GM12878 (cell line): ENCODE measurements at regions not wholly inside any gene's neighbourhood (a gene's known extent, or its start where the extent isn't known, plus 50 kb on each side); places are given as distances from the start of the nearest gene placed in this dataset.

Experiments used
- ATAC-seq: fragments of 200-7000 bp; cut with Tn5 transposase; 3 replicates; pipeline ENCODE4 v1.9.1; 2020; ENCODE audit warnings: mild to moderate bottlenecking, moderate library complexity
- BruUV-seq: library from RNA; stranded (reverse); fragments of 400-500 nt; replicated peaks from 2 replicates; lab custom pipeline; 2021; lab: Mats Ljungman, UMichigan
- CTCF ChIA-PET: fragments of 300-600 bp; sonication (Branson Sonifier 250); formaldehyde crosslinking; extraction: SDS; loops from one replicate; lab custom pipeline; 2021; ENCODE audit warnings: inconsistent platforms; lab: Yijun Ruan, JAX
- POLR2A ChIA-PET: fragments of 350-600 bp; formaldehyde crosslinking; extraction: SDS; loops from one replicate; lab custom pipeline; 2021; ENCODE audit warnings: inconsistent platforms; lab: Charles Lee
- RAD21 ChIA-PET: fragments of 300-600 bp; sonication (Branson Sonifier 250); formaldehyde crosslinking; loops from one replicate; lab custom pipeline; 2023; ENCODE audit warnings: antibody characterized with exemption; ENCODE audit not compliant: unreplicated experiment; lab: Charles Lee
- SMC1A ChIA-PET: fragments of 300-600 bp; sonication (Branson Sonifier 250); formaldehyde crosslinking; loops from one replicate; lab custom pipeline; 2023; ENCODE audit not compliant: unreplicated experiment, uncharacterized antibody; lab: Charles Lee
- DNase-seq: peaks from one replicate; pipeline ENCODE4 v3.0.0-alpha.2; 2011; ENCODE audit warnings: low read depth, low spot score
- FAIRE-seq: peaks from 3 replicates; lab custom pipeline; 2011; peaks lifted over from hg19 to GRCh38; lab: Jason Lieb, UNC
- H2AFZ ChIP-seq: 2 replicates; pipeline ENCODE4 v1.6.0; 2011; ENCODE audit warnings: low read depth, low read length, control low read depth; ENCODE audit not compliant: control insufficient read depth
- H3K27ac ChIP-seq: 2 replicates; pipeline ENCODE4 v1.5.1; 2011; ENCODE audit warnings: control low read depth; ENCODE audit not compliant: control insufficient read depth, insufficient read depth
- H3K27me3 ChIP-seq, 2 experiments: replicated peaks in 1 of 2; 2 replicates each; pipeline versions ENCODE4 v1.6.0 to v1.6.1; 2011; ENCODE audit warnings: low read length in 1 of 2; ENCODE audit not compliant: control insufficient read depth in 2 of 2, insufficient read depth in 2 of 2
- H3K36me3 ChIP-seq, 2 experiments: 2 replicates each; pipeline ENCODE4 v1.5.1; 2011; ENCODE audit warnings: low read length in 1 of 2; ENCODE audit not compliant: control insufficient read depth in 2 of 2, insufficient read depth in 2 of 2
- H3K4me1 ChIP-seq: 2 replicates; pipeline ENCODE4 v1.6.1; 2011; ENCODE audit warnings: mild to moderate bottlenecking, low read length, moderate library complexity, mixed read lengths; ENCODE audit not compliant: control insufficient read depth, insufficient read depth
- H3K4me2 ChIP-seq: 2 replicates; pipeline ENCODE4 v1.6.0; 2011; ENCODE audit warnings: control low read depth; ENCODE audit not compliant: control insufficient read depth, insufficient read depth
- H3K4me3 ChIP-seq: fragments of 200-600 bp; sonication (generic); 2 replicates; pipeline ENCODE4 v1.5.1; 2016
- H3K79me2 ChIP-seq: 2 replicates; pipeline ENCODE4 v1.6.0; 2011; ENCODE audit warnings: low read length; ENCODE audit not compliant: control insufficient read depth, insufficient read depth
- H3K9ac ChIP-seq: 2 replicates; pipeline ENCODE4 v1.8.0; 2011; ENCODE audit warnings: low read length, control low read depth, mixed read lengths; ENCODE audit not compliant: control insufficient read depth, insufficient read depth
- H3K9me3 ChIP-seq: replicated peaks from 3 replicates; pipeline ENCODE4 v1.5.1; 2011; ENCODE audit warnings: mild to moderate bottlenecking, low read length; ENCODE audit not compliant: control insufficient read depth, insufficient read depth
- H4K20me1 ChIP-seq: 2 replicates; pipeline ENCODE4 v1.6.0; 2011; ENCODE audit not compliant: control insufficient read depth, insufficient read depth
- ATF2 ChIP-seq: IDR thresholded peaks from 2 replicates; pipeline ENCODE4 v1.6.1; 2012; ENCODE audit warnings: low read length, inconsistent platforms
- ATF3 ChIP-seq: IDR thresholded peaks from 2 replicates; pipeline ENCODE4 v1.6.1; 2011; ENCODE audit warnings: low read depth, mild to moderate bottlenecking, low read length, moderate library complexity, borderline replicate concordance; ENCODE audit errors: extremely low read depth
- BCLAF1 ChIP-seq: fragments of 450-650 bp; IDR thresholded peaks from 2 replicates; pipeline ENCODE4 v1.6.1; 2017; ENCODE audit warnings: antibody characterized with exemption, mild to moderate bottlenecking, moderate library complexity
- CBFB ChIP-seq: IDR thresholded peaks from 2 replicates; pipeline ENCODE4 v1.6.1; 2016; ENCODE audit warnings: antibody characterized with exemption, low read depth
- E2F8 ChIP-seq: fragments of 450-650 bp; IDR thresholded peaks from 2 replicates; pipeline ENCODE4 v1.6.1; 2018; ENCODE audit warnings: mild to moderate bottlenecking, low read depth, moderate library complexity; ENCODE audit not compliant: partially characterized antibody
- FOXK2 ChIP-seq: fragments of 450-650 bp; IDR thresholded peaks from 2 replicates; pipeline ENCODE4 v1.6.1; 2017; ENCODE audit warnings: mild to moderate bottlenecking, moderate library complexity
- IRF3 ChIP-seq: fragments of 450-650 bp; IDR thresholded peaks from 2 replicates; pipeline ENCODE4 v1.6.1; 2014; ENCODE audit warnings: mild to moderate bottlenecking
- MLLT1 ChIP-seq: fragments of 450-650 bp; IDR thresholded peaks from 2 replicates; pipeline ENCODE4 v1.6.1; 2016; ENCODE audit warnings: mild to moderate bottlenecking
- RAD21 ChIP-seq: IDR thresholded peaks from 2 replicates; pipeline ENCODE4 v1.6.1; 2011; ENCODE audit warnings: mild to moderate bottlenecking, low read depth, low read length, moderate library complexity; ENCODE audit not compliant: insufficient read depth
- RBBP5 ChIP-seq: fragments of 200-600 bp; sonication (generic); conservative IDR thresholded peaks from 2 replicates; pipeline ENCODE4 v1.6.1; 2016
- TCF12 ChIP-seq: IDR thresholded peaks from 2 replicates; pipeline ENCODE4 v1.6.1; 2011; ENCODE audit warnings: low read depth, mild to moderate bottlenecking, low read length
- WRNIP1 ChIP-seq: IDR thresholded peaks from 2 replicates; pipeline ENCODE4 v1.6.1; 2011; ENCODE audit warnings: low read depth, low read length, improper control_type of control experiment, borderline replicate concordance
- ZBED1 ChIP-seq: IDR thresholded peaks from 2 replicates; pipeline ENCODE4 v1.6.1; 2016; ENCODE audit warnings: borderline replicate concordance
- ZNF207 ChIP-seq: fragments of 450-650 bp; IDR thresholded peaks from 2 replicates; pipeline ENCODE4 v1.6.1; 2014; ENCODE audit warnings: antibody characterized with exemption, mild to moderate bottlenecking, borderline replicate concordance
- ZNF384 ChIP-seq: IDR thresholded peaks from 2 replicates; pipeline ENCODE4 v1.6.1; 2012; ENCODE audit warnings: low read depth, mild to moderate bottlenecking, low read length, improper control_type of control experiment, borderline replicate concordance
- ZNF622 ChIP-seq: fragments of 450-650 bp; IDR thresholded peaks from 2 replicates; pipeline ENCODE4 v1.6.1; 2017; ENCODE audit warnings: mild to moderate bottlenecking, inconsistent platforms
- WGBS: methylation state at CpG from one replicate; pipeline ENCODE4 v1.1.6; 2016; ENCODE audit warnings: low lambda C conversion rate; ENCODE audit not compliant: insufficient replicate concordance, insufficient coverage; ENCODE audit errors: missing lambda C conversion rate; 5-methylcytosine and 5-hydroxymethylcytosine counted together
- in situ Hi-C: fragments of 300-500 bp; cut with MboI; formaldehyde crosslinking; loops from 9 replicates; pipeline ENCODE4 v1.14.3; 2018; ENCODE audit warnings: mixed read lengths
- intact Hi-C: fragments of 100-400 bp; cut with micrococcal nuclease; formaldehyde crosslinking; loops from one replicate; pipeline ENCODE4 v1.14.2; 2022; ENCODE audit not compliant: unreplicated experiment

GRCh38 chr2:6228251-6228650 lies 536.1 kb downstream of the SOX11 start:
- ChIA-PET POLR2A (no interaction called here), SMC1A (interaction anchor here (0.7 kb wide), 1 partner anchor 114 kb away, joined by 3 read pairs; no protein-coding TSS in a partner anchor), CTCF (no interaction called here), RAD21 (no interaction called here)
- Histone ChIP-seq H3K27me3 (no peaks in the 10 kb centered on the region), H3K36me3 (no peaks in the 10 kb centered on the region), H3K79me2 (no peaks in the 10 kb centered on the region), H4K20me1 (no peaks in the 10 kb centered on the region), H3K4me1 (peaks cover 10% of the 10 kb centered on the region), H3K27ac (no peak overlapping the region), H2AFZ (no peak overlapping the region), H3K4me2 (no peak overlapping the region), H3K4me3 (no peak overlapping the region), H3K9ac (no peak overlapping the region), H3K9me3 (no peaks in the 10 kb centered on the region)
- no TSS peak for BruUV-seq
- intact Hi-C loops, result no loop called here
- 0% methylated on average over 1 of the region's 2 CpGs for WGBS
- in situ Hi-C loops, result no loop called here
- no peak for ATAC-seq
- FAIRE-seq, result no peak
- no peak for DNase-seq
- TF ChIP-seq E2F8 (no peak), CBFB (no peak), ZNF384 (no peak), BCLAF1 (no peak), IRF3 (no peak), WRNIP1 (no peak), ZBED1 (no peak), TCF12 (no peak), RBBP5 (no peak), RAD21 (no peak), MLLT1 (no peak), ZNF622 (no peak), ZNF207 (no peak), FOXK2 (no peak), ATF2 (no peak), ATF3 (no peak)
